NCI-H226 (cell line): ENCODE measurements at regions not wholly inside any gene's neighbourhood (a gene's known extent, or its start where the extent isn't known, plus 50 kb on each side); places are given as distances from the start of the nearest gene placed in this dataset.

Experiments
- DNase-seq: peaks from one replicate; pipeline ENCODE4 v3.0.0-alpha.2; 2015

GRCh38 chr13:40197936-40198595, 468.4 kb downstream of the FOXO1 start:
- no peak for DNase-seq

GRCh38 chr13:40200273-40200978, 466.0 kb downstream of the FOXO1 start:
- no peak for DNase-seq

- DNase-seq: no peak
Observed at GRCh38 chr13:40204246-40204645, 462.2 kb downstream of the FOXO1 start.

- no peak for DNase-seq
Observed at GRCh38 chr13:40205771-40206240, 460.6 kb downstream of the FOXO1 start.

GRCh38 chr13:40206241-40207000, 460.0 kb downstream of the FOXO1 start:
- peak; percentile 19 for DNase-seq

- DNase-seq: no peak
Observed at GRCh38 chr13:40207001-40207478, 459.4 kb downstream of the FOXO1 start.

GRCh38 chr13:40208517-40208916, 457.9 kb downstream of the FOXO1 start:
- DNase-seq: no peak

GRCh38 chr13:40210865-40211585, 455.4 kb downstream of the FOXO1 start:
- DNase-seq: no peak

- no peak for DNase-seq
Observed at GRCh38 chr13:40211586-40211968, 454.9 kb downstream of the FOXO1 start.

- no peak for DNase-seq
Observed at GRCh38 chr13:40213779-40214178, 452.7 kb downstream of the FOXO1 start.

GRCh38 chr13:40215311-40215710, 451.1 kb downstream of the FOXO1 start:
- no peak for DNase-seq

- no peak for DNase-seq
Observed at GRCh38 chr13:40215747-40216146, 450.7 kb downstream of the FOXO1 start.

- no peak for DNase-seq
Observed at GRCh38 chr13:40217675-40218074, 448.8 kb downstream of the FOXO1 start.

GRCh38 chr13:40220299-40220935, 446.0 kb downstream of the FOXO1 start:
- no peak for DNase-seq

- DNase-seq: no peak
Observed at GRCh38 chr13:40221131-40221459, 445.3 kb downstream of the FOXO1 start.

- DNase-seq: peak; percentile 29
Observed at GRCh38 chr13:40221460-40222201, 444.8 kb downstream of the FOXO1 start.

- DNase-seq: no peak
Observed at GRCh38 chr13:40223585-40223984, 442.9 kb downstream of the FOXO1 start.

- DNase-seq: no peak
Observed at GRCh38 chr13:40228496-40228895, 437.9 kb downstream of the FOXO1 start.

- DNase-seq: no peak
Observed at GRCh38 chr13:40228990-40229389, 437.5 kb downstream of the FOXO1 start.

- DNase-seq: peak; percentile 63
Observed at GRCh38 chr13:40230833-40231266, 435.6 kb downstream of the FOXO1 start.

- no peak for DNase-seq
Observed at GRCh38 chr13:40231311-40231710, 435.1 kb downstream of the FOXO1 start.

- DNase-seq: no peak
Observed at GRCh38 chr13:40231751-40232150, 434.7 kb downstream of the FOXO1 start.
